ENCODE measurements at regions not wholly inside any gene's neighbourhood (a gene's known extent, or its start where the extent isn't known, plus 50 kb on each side); places are given as distances from the start of the nearest gene placed in this dataset.
A peak's percentile ranks its signal among the peaks of the same experiment; 100 is the strongest.

GRCh38 chr3:177553012-177553411 lies 355.7 kb upstream of the TBL1XR1 start:
- ATAC-seq (replicated peaks) (no peak), DNase-seq (no peak)
- peaks cover 38 to 52% of the 10 kb centered on the region in 2 donors for H3K4me1 Mint-ChIP-seq (ENCODE audit: low read depth in 2 of 2)
- no peaks in the 10 kb centered on the region for H3K36me3 Mint-ChIP-seq (ENCODE audit: insufficient read depth)
- no peaks in the 10 kb centered on the region for H3K27me3 Mint-ChIP-seq
- no peak overlapping the region for H3K27ac Mint-ChIP-seq
- H3K4me3 Mint-ChIP-seq = no peak overlapping the region
- H3K9me3 Mint-ChIP-seq = no peaks in the 10 kb centered on the region

GRCh38 chr3:177553579-177553978 lies 356.3 kb upstream of the TBL1XR1 start:
- DNase-seq (no peak), ATAC-seq (replicated peaks) (no peak)
- Mint-ChIP-seq H3K9me3 (no peaks in the 10 kb centered on the region), H3K27ac (peak overlapping the region in 1 of 2 donors; percentile 35), H3K36me3 (ENCODE audit: insufficient read depth) (no peaks in the 10 kb centered on the region), H3K27me3 (no peaks in the 10 kb centered on the region), H3K4me1 (ENCODE audit: low read depth in 2 of 2) (peaks cover 38 to 53% of the 10 kb centered on the region in 2 donors), H3K4me3 (no peak overlapping the region)

GRCh38 chr3:177554895-177555759 lies 357.8 kb upstream of the TBL1XR1 start:
- ATAC-seq (replicated peaks) (peak; percentile 35), DNase-seq (no peak)
- peak overlapping the region; percentile 61 to 76 for H3K27ac Mint-ChIP-seq
- peak overlapping the region in 1 of 2 donors; percentile 47 for H3K4me3 Mint-ChIP-seq
- peaks cover 38 to 53% of the 10 kb centered on the region in 2 donors for H3K4me1 Mint-ChIP-seq (ENCODE audit: low read depth in 2 of 2)
- no peaks in the 10 kb centered on the region for H3K9me3 Mint-ChIP-seq
- no peaks in the 10 kb centered on the region for H3K36me3 Mint-ChIP-seq (ENCODE audit: insufficient read depth)
- H3K27me3 Mint-ChIP-seq = no peaks in the 10 kb centered on the region

- ATAC-seq (replicated peaks) (no peak), DNase-seq (no peak)
- no peaks in the 10 kb centered on the region for H3K9me3 Mint-ChIP-seq
- H3K4me3 Mint-ChIP-seq = no peak overlapping the region
- peaks cover 21 to 36% of the 10 kb centered on the region in 2 donors for H3K4me1 Mint-ChIP-seq (ENCODE audit: low read depth in 2 of 2)
- H3K27me3 Mint-ChIP-seq = no peaks in the 10 kb centered on the region
- H3K27ac Mint-ChIP-seq = peak overlapping the region; percentile 55 to 70
- H3K36me3 Mint-ChIP-seq (ENCODE audit: insufficient read depth) = peaks cover 2% of the 10 kb centered on the region
Observed at GRCh38 chr3:177557548-177557947, 360.3 kb upstream of the TBL1XR1 start.

- no peak overlapping the region for H3K27ac Mint-ChIP-seq
- peaks cover 2% of the 10 kb centered on the region for H3K36me3 Mint-ChIP-seq (ENCODE audit: insufficient read depth)
- ATAC-seq (replicated peaks) (no peak), DNase-seq (no peak)
- peaks cover 6 to 8% of the 10 kb centered on the region in 2 donors for H3K4me1 Mint-ChIP-seq (ENCODE audit: low read depth in 2 of 2)
- H3K27me3 Mint-ChIP-seq = no peaks in the 10 kb centered on the region
- H3K9me3 Mint-ChIP-seq = no peaks in the 10 kb centered on the region
- no peak overlapping the region for H3K4me3 Mint-ChIP-seq
Observed at GRCh38 chr3:177561365-177561764, 364.1 kb upstream of the TBL1XR1 start.

GRCh38 chr3:177561769-177562392 lies 364.6 kb upstream of the TBL1XR1 start:
- H3K4me1 Mint-ChIP-seq (ENCODE audit: low read depth in 2 of 2) = peaks cover 4 to 7% of the 10 kb centered on the region in 2 donors
- no peak overlapping the region for H3K27ac Mint-ChIP-seq
- no peak for ATAC-seq (replicated peaks)
- H3K27me3 Mint-ChIP-seq = no peaks in the 10 kb centered on the region
- no peak for DNase-seq
- H3K4me3 Mint-ChIP-seq = no peak overlapping the region
- peaks cover 2% of the 10 kb centered on the region for H3K36me3 Mint-ChIP-seq (ENCODE audit: insufficient read depth)
- H3K9me3 Mint-ChIP-seq = no peaks in the 10 kb centered on the region

DNA sequence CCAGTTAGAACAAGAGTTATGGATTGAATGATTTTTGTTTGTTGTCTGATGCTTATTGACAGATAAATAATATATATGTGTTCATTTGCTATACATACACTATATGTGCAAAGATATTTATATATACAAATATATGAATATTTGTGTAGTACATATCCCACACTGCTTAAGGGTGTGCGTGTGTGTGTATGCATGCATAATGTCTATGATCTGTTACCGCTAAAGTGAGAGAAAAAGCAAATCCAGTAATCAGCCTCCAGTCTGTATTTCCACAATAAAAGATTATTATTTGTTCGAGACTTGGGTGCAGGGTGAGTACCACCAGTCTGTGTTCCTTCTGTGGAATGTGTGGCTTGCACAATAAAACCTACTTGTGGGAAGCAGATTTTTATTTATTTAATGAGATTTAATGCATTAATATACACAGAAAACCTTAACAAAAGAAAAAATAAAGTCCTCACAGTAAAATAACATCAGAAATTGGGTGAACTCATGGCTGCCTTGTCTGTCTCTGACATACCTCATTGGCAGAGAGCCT lies 366.0 kb upstream of the TBL1XR1 start:
- Mint-ChIP-seq H3K9me3 (no peaks in the 10 kb centered on the region), H3K4me3 (no peak overlapping the region), H3K4me1 (ENCODE audit: low read depth in 2 of 2) (peaks cover 0 to 4% of the 10 kb centered on the region in 2 donors), H3K27ac (no peak overlapping the region), H3K36me3 (ENCODE audit: insufficient read depth) (peaks cover 2% of the 10 kb centered on the region), H3K27me3 (no peaks in the 10 kb centered on the region)
- no peak for DNase-seq
- ATAC-seq (replicated peaks) = no peak

DNA sequence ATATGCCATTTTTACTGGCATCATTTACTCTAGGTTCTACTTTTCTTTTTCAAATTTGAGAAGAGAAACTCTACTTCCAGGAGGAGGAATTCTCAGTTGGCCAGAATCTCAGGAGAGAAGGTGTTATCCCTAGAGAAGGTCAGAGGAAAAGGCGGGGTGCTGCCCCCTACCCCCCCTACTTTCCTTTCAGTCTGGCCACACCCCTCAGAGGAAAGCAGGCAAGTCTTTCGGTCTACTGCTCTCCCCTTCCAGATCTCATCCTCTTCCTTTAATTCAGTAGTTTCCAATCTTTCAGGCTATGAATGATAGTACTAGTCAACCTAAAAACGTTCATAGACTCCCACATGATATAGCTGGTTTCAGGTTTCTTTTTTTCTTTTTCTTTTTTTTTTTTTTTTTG lies 366.5 kb upstream of the TBL1XR1 start:
- no peak for DNase-seq
- no peaks in the 10 kb centered on the region for H3K9me3 Mint-ChIP-seq
- no peak overlapping the region for H3K4me3 Mint-ChIP-seq
- no peaks in the 10 kb centered on the region for H3K27me3 Mint-ChIP-seq
- no peak for ATAC-seq (replicated peaks)
- peaks cover 2% of the 10 kb centered on the region for H3K36me3 Mint-ChIP-seq (ENCODE audit: insufficient read depth)
- H3K4me1 Mint-ChIP-seq (ENCODE audit: low read depth in 2 of 2) = peaks cover 0 to 4% of the 10 kb centered on the region in 2 donors
- no peak overlapping the region for H3K27ac Mint-ChIP-seq

- Mint-ChIP-seq H3K4me1 (ENCODE audit: low read depth in 2 of 2) (peaks cover 0 to 5% of the 10 kb centered on the region in 2 donors), H3K9me3 (no peaks in the 10 kb centered on the region), H3K36me3 (ENCODE audit: insufficient read depth) (no peaks in the 10 kb centered on the region), H3K27me3 (no peaks in the 10 kb centered on the region), H3K4me3 (no peak overlapping the region), H3K27ac (no peak overlapping the region)
- no peak for ATAC-seq (replicated peaks)
- DNase-seq = no peak
Observed at GRCh38 chr3:177565981-177566380, 368.7 kb upstream of the TBL1XR1 start.

DNA sequence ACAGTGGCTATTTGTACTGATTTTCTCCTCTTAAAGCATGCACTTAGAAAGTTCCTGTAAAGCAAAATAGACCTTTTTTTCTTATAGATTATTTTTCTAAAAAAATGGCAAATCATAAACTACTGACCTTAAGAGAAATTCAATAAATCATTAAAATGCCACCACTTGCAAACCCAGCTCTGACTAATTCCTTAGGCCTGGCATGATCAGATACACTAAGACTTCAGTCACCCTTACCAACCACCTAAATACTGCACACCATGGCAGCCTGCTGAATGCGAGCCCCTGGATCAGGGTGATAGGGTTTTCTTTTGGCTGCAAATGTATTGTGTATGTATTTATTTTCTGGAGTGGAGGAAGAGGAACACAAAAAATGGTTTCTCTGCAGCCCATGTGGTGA lies 370.6 kb upstream of the TBL1XR1 start:
- H3K4me1 Mint-ChIP-seq (ENCODE audit: low read depth in 2 of 2) = peaks cover 0 to 5% of the 10 kb centered on the region in 2 donors
- H3K27me3 Mint-ChIP-seq = no peaks in the 10 kb centered on the region
- H3K4me3 Mint-ChIP-seq = no peak overlapping the region
- no peaks in the 10 kb centered on the region for H3K36me3 Mint-ChIP-seq (ENCODE audit: insufficient read depth)
- H3K9me3 Mint-ChIP-seq = no peaks in the 10 kb centered on the region
- DNase-seq (no peak), ATAC-seq (replicated peaks) (no peak)
- no peak overlapping the region for H3K27ac Mint-ChIP-seq

DNA sequence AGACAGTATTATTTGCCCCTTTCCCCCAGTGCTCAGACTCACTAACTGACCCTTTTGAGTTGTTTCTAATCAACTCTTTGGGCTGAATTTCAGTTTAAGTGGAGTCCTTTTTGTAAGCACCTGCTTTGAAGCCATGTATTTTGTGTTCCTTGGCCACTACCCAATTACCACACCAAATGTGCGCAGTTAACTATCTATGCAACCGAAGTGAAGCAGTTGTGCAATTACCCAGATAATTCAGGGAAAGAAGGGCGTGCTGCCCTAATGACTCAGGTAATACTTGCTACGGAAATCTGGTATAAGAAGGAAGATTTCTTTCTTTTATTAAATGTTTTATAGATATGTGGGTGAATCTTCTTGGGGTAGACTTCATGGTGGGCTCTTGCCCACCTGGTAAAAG lies 371.9 kb upstream of the TBL1XR1 start:
- no peak overlapping the region for H3K27ac Mint-ChIP-seq
- no peak for DNase-seq
- no peak for ATAC-seq (replicated peaks)
- H3K27me3 Mint-ChIP-seq = no peaks in the 10 kb centered on the region
- no peak overlapping the region for H3K4me3 Mint-ChIP-seq
- H3K36me3 Mint-ChIP-seq (ENCODE audit: insufficient read depth) = no peaks in the 10 kb centered on the region
- no peaks in the 10 kb centered on the region for H3K9me3 Mint-ChIP-seq
- peaks cover 0 to 5% of the 10 kb centered on the region in 2 donors for H3K4me1 Mint-ChIP-seq (ENCODE audit: low read depth in 2 of 2)

- H3K4me1 Mint-ChIP-seq (ENCODE audit: low read depth in 2 of 2) = peaks cover 0 to 5% of the 10 kb centered on the region in 2 donors
- H3K27me3 Mint-ChIP-seq = no peaks in the 10 kb centered on the region
- ATAC-seq (replicated peaks) (no peak), DNase-seq (no peak)
- H3K27ac Mint-ChIP-seq = no peak overlapping the region
- H3K9me3 Mint-ChIP-seq = no peaks in the 10 kb centered on the region
- H3K36me3 Mint-ChIP-seq (ENCODE audit: insufficient read depth) = no peaks in the 10 kb centered on the region
- no peak overlapping the region for H3K4me3 Mint-ChIP-seq
Observed at GRCh38 chr3:177569875-177570657, 372.8 kb upstream of the TBL1XR1 start.

- ATAC-seq (replicated peaks) (no peak), DNase-seq (no peak)
- Mint-ChIP-seq H3K4me1 (ENCODE audit: low read depth in 2 of 2) (peaks cover 0 to 5% of the 10 kb centered on the region in 2 donors), H3K4me3 (no peak overlapping the region), H3K27ac (no peak overlapping the region), H3K9me3 (no peaks in the 10 kb centered on the region), H3K36me3 (ENCODE audit: insufficient read depth) (no peaks in the 10 kb centered on the region), H3K27me3 (no peaks in the 10 kb centered on the region)
Observed at GRCh38 chr3:177571271-177571943, 374.1 kb upstream of the TBL1XR1 start.

Measured in effector memory CD8-positive, alpha-beta T cell (primary cell).